ENCODE measurements at regions not wholly inside any gene's neighbourhood (a gene's known extent, or its start where the extent isn't known, plus 50 kb on each side); places are given as distances from the start of the nearest gene placed in this dataset.

- Histone ChIP-seq H3K4me1 (ENCODE audit: control insufficient read depth, extremely low read depth, insufficient read depth, low read length) (no peaks in the 10 kb centered on the region), H3K79me2 (ENCODE audit: control insufficient read depth, insufficient read depth, low read length) (no peaks in the 10 kb centered on the region), H2AFZ (ENCODE audit: low read length) (no peak overlapping the region), H3K27ac (ENCODE audit: insufficient read depth, low read length) (no peak overlapping the region), H3K27me3 (ENCODE audit: control insufficient read depth, insufficient read depth, low read length) (no peaks in the 10 kb centered on the region), H3K4me2 (ENCODE audit: extremely low read depth, insufficient read depth, low read length) (no peak overlapping the region), H3K4me3 (replicated peaks in 1 of 4; ENCODE audit: control extremely low read depth in 1 of 4, insufficient read depth in 1 of 4, low read depth in 3 of 4, low read length in 4 of 4) (no peak overlapping the region), H4K20me1 (ENCODE audit: control insufficient read depth, extremely low read depth, insufficient read depth, low read length) (no peaks in the 10 kb centered on the region), H3K9ac (ENCODE audit: insufficient read depth, low read length) (no peak overlapping the region), H3K9me3 (ENCODE audit: control insufficient read depth, insufficient read depth, low read depth, low read length) (no peaks in the 10 kb centered on the region), H3K36me3 (ENCODE audit: control insufficient read depth, insufficient read depth, low read length) (no peaks in the 10 kb centered on the region)
- TF ChIP-seq EZH2 (IDR thresholded peaks at IDR 0.05; ENCODE audit: low read length, missing control alignments) (no peak), CTCF (conservative IDR thresholded peaks at IDR 0.05 in 1 of 2, IDR thresholded peaks at IDR 0.05 in 1 of 2; ENCODE audit: low read depth in 1 of 2, low read length in 2 of 2) (no peak)
- DNase-seq (ENCODE audit: low read depth in 2 of 2) = no peak
These were observed 64.0 kb upstream of the REG3A start for GRCh38 chr2:79223539-79223938.

GRCh38 chr2:79219383-79219988, 59.9 kb upstream of the REG3A start:
- Histone ChIP-seq H3K9ac (ENCODE audit: insufficient read depth, low read length) (no peak overlapping the region), H3K4me2 (ENCODE audit: extremely low read depth, insufficient read depth, low read length) (no peak overlapping the region), H3K27me3 (ENCODE audit: control insufficient read depth, insufficient read depth, low read length) (no peaks in the 10 kb centered on the region), H3K4me3 (replicated peaks in 1 of 4; ENCODE audit: control extremely low read depth in 1 of 4, insufficient read depth in 1 of 4, low read depth in 3 of 4, low read length in 4 of 4) (no peak overlapping the region), H3K27ac (ENCODE audit: insufficient read depth, low read length) (no peak overlapping the region), H4K20me1 (ENCODE audit: control insufficient read depth, extremely low read depth, insufficient read depth, low read length) (no peaks in the 10 kb centered on the region), H3K4me1 (ENCODE audit: control insufficient read depth, extremely low read depth, insufficient read depth, low read length) (no peaks in the 10 kb centered on the region), H2AFZ (ENCODE audit: low read length) (no peak overlapping the region), H3K9me3 (ENCODE audit: control insufficient read depth, insufficient read depth, low read depth, low read length) (no peaks in the 10 kb centered on the region), H3K36me3 (ENCODE audit: control insufficient read depth, insufficient read depth, low read length) (no peaks in the 10 kb centered on the region), H3K79me2 (ENCODE audit: control insufficient read depth, insufficient read depth, low read length) (no peaks in the 10 kb centered on the region)
- TF ChIP-seq EZH2 (IDR thresholded peaks at IDR 0.05; ENCODE audit: low read length, missing control alignments) (no peak), CTCF (conservative IDR thresholded peaks at IDR 0.05 in 1 of 2, IDR thresholded peaks at IDR 0.05 in 1 of 2; ENCODE audit: low read depth in 1 of 2, low read length in 2 of 2) (peak; percentile 44 to 61)
- peak; percentile 17 to 45 for DNase-seq (ENCODE audit: low read depth in 2 of 2)

GRCh38 chr2:79210274-79210917, 50.8 kb upstream of the REG3A start:
- no peak for TF ChIP-seq CTCF (conservative IDR thresholded peaks at IDR 0.05 in 1 of 2, IDR thresholded peaks at IDR 0.05 in 1 of 2; ENCODE audit: low read depth in 1 of 2, low read length in 2 of 2)
- TF ChIP-seq EZH2 (IDR thresholded peaks at IDR 0.05; ENCODE audit: low read length, missing control alignments) = no peak
- Histone ChIP-seq H3K27me3 (ENCODE audit: control insufficient read depth, insufficient read depth, low read length) (no peaks in the 10 kb centered on the region), H4K20me1 (ENCODE audit: control insufficient read depth, extremely low read depth, insufficient read depth, low read length) (no peaks in the 10 kb centered on the region), H3K9me3 (ENCODE audit: control insufficient read depth, insufficient read depth, low read depth, low read length) (no peaks in the 10 kb centered on the region), H3K79me2 (ENCODE audit: control insufficient read depth, insufficient read depth, low read length) (no peaks in the 10 kb centered on the region), H2AFZ (ENCODE audit: low read length) (no peak overlapping the region), H3K36me3 (ENCODE audit: control insufficient read depth, insufficient read depth, low read length) (no peaks in the 10 kb centered on the region), H3K4me3 (replicated peaks in 1 of 4; ENCODE audit: control extremely low read depth in 1 of 4, insufficient read depth in 1 of 4, low read depth in 3 of 4, low read length in 4 of 4) (no peak overlapping the region), H3K4me2 (ENCODE audit: extremely low read depth, insufficient read depth, low read length) (no peak overlapping the region), H3K9ac (ENCODE audit: insufficient read depth, low read length) (no peak overlapping the region), H3K27ac (ENCODE audit: insufficient read depth, low read length) (no peak overlapping the region), H3K4me1 (ENCODE audit: control insufficient read depth, extremely low read depth, insufficient read depth, low read length) (no peaks in the 10 kb centered on the region)
- DNase-seq (ENCODE audit: low read depth in 2 of 2) = no peak
